Endothelial cell of umbilical vein (primary cell): ENCODE measurements at regions not wholly inside any gene's neighbourhood (a gene's known extent, or its start where the extent isn't known, plus 50 kb on each side); places are given as distances from the start of the nearest gene placed in this dataset.

Source experiments
- BruUV-seq: library from RNA; stranded (reverse); fragments of 400-500 nt; replicated peaks from 2 replicates; lab custom pipeline; 2021; lab: Mats Ljungman, UMichigan
- CTCF ChIA-PET: fragments of 300-600, 350-600 bp; sonication (Branson Sonifier 250); formaldehyde crosslinking; loops from one replicate; lab custom pipeline; 2021; ENCODE audit warnings: antibody characterized with exemption, inconsistent platforms; lab: Charles Lee
- POLR2A ChIA-PET: fragments of 300-600, 350-600 bp; sonication (Branson Sonifier 250); formaldehyde crosslinking; loops from one replicate; lab custom pipeline; 2021; ENCODE audit warnings: antibody characterized with exemption, inconsistent platforms; lab: Charles Lee
- DNase-seq: peaks from one replicate; pipeline ENCODE4 v3.0.0-alpha.2; 2011; ENCODE audit warnings: low read depth, low spot score
- FAIRE-seq: peaks from 2 replicates; lab custom pipeline; 2011; peaks lifted over from hg19 to GRCh38; lab: Jason Lieb, UNC
- H2AFZ ChIP-seq: 2 replicates; pipeline ENCODE4 v1.6.0; 2012; ENCODE audit warnings: low read depth, low read length, control low read depth, inconsistent platforms
- H3K27ac ChIP-seq: 2 replicates; pipeline ENCODE4 v1.5.1; 2011; ENCODE audit warnings: low read depth, mild to moderate bottlenecking, control low read depth, low read length, moderate library complexity; ENCODE audit not compliant: insufficient read depth
- H3K27me3 ChIP-seq, 2 experiments: 2 replicates each; pipeline versions ENCODE4 v1.6.0 to v1.6.1; 2011; ENCODE audit warnings: low read length in 2 of 2, mixed read lengths in 1 of 2; ENCODE audit not compliant: control insufficient read depth in 2 of 2, insufficient read depth in 2 of 2
- H3K36me3 ChIP-seq, 2 experiments: 2 replicates in 1 of 2; 3 replicates in 1 of 2; pipeline ENCODE4 v1.5.1; 2011; ENCODE audit warnings: low read length in 2 of 2, mild to moderate bottlenecking in 1 of 2, moderate library complexity in 1 of 2; ENCODE audit not compliant: control insufficient read depth in 2 of 2, insufficient read depth in 2 of 2; ENCODE audit errors: extremely low read depth in 1 of 2
- H3K4me1 ChIP-seq: 3 replicates; pipeline ENCODE4 v1.5.1; 2011; ENCODE audit warnings: mild to moderate bottlenecking, low read length; ENCODE audit not compliant: control insufficient read depth, insufficient read depth; ENCODE audit errors: extremely low read depth
- H3K4me2 ChIP-seq: 2 replicates; pipeline ENCODE4 v1.6.1; 2011; ENCODE audit warnings: low read length, control low read depth, mixed read lengths; ENCODE audit not compliant: insufficient read depth
- H3K4me3 ChIP-seq, 3 experiments: fragments of 200-600 bp in 1 of 3; sonication (generic), shearing (Covaris generic) in 1 of 3; replicated peaks in 1 of 3; 2 replicates each; pipeline ENCODE4 v1.5.1; 2011 to 2016; ENCODE audit warnings: control low read depth in 3 of 3, low read length in 3 of 3, mild to moderate bottlenecking in 2 of 3, inconsistent platforms in 1 of 3, low read depth in 1 of 3, moderate library complexity in 1 of 3; ENCODE audit not compliant: insufficient read depth in 1 of 3
- H3K79me2 ChIP-seq: 2 replicates; pipeline ENCODE4 v1.6.0; 2012; ENCODE audit warnings: low read length, inconsistent platforms; ENCODE audit not compliant: control insufficient read depth, insufficient read depth
- H3K9ac ChIP-seq: replicated peaks from 2 replicates; pipeline ENCODE3; 2011; ENCODE audit warnings: low read length, control low read depth; ENCODE audit not compliant: insufficient read depth; ENCODE audit errors: extremely low read depth
- H3K9me1 ChIP-seq: replicated peaks from 3 replicates; pipeline ENCODE4 v1.6.0; 2011; ENCODE audit warnings: mild to moderate bottlenecking, low read length; ENCODE audit not compliant: control insufficient read depth, insufficient read depth; ENCODE audit errors: extremely low read depth
- H3K9me3 ChIP-seq: replicated peaks from 2 replicates; pipeline ENCODE4 v1.5.1; 2012; ENCODE audit warnings: low read length, inconsistent platforms; ENCODE audit not compliant: control insufficient read depth, insufficient read depth
- H4K20me1 ChIP-seq: replicated peaks from 2 replicates; pipeline ENCODE3; 2011; ENCODE audit warnings: mild to moderate bottlenecking, low read length; ENCODE audit not compliant: control insufficient read depth, insufficient read depth; ENCODE audit errors: extremely low read depth
- EZH2 ChIP-seq: IDR thresholded peaks from 2 replicates; pipeline ENCODE4 v1.6.1; 2012; ENCODE audit warnings: borderline replicate concordance, low read depth, mild to moderate bottlenecking, moderate library complexity, low read length, inconsistent platforms; ENCODE audit not compliant: severe bottlenecking
- FOS ChIP-seq: IDR thresholded peaks from 2 replicates; pipeline ENCODE4 v1.6.1; 2011; ENCODE audit warnings: mild to moderate bottlenecking, low read length, moderate library complexity, borderline replicate concordance; ENCODE audit not compliant: insufficient read depth
- GATA2 ChIP-seq: IDR thresholded peaks from 2 replicates; pipeline ENCODE4 v1.7.0; 2011; ENCODE audit warnings: low read depth, mild to moderate bottlenecking, moderate library complexity, mixed read lengths, low read length; ENCODE audit not compliant: insufficient read length, insufficient read depth
- JUN ChIP-seq: IDR thresholded peaks from 2 replicates; pipeline ENCODE4 v1.6.1; 2011; ENCODE audit warnings: borderline replicate concordance, low read depth; ENCODE audit not compliant: insufficient read length, insufficient read depth
- MYC ChIP-seq: IDR thresholded peaks from one replicate; pipeline ENCODE4 v1.6.1; 2011; ENCODE audit warnings: mild to moderate bottlenecking, low read depth, low read length
- POLR2A ChIP-seq: IDR thresholded peaks from 2 replicates; pipeline ENCODE4 v1.6.1; 2012; ENCODE audit warnings: low read depth, mild to moderate bottlenecking, control low read depth, low read length
- POLR2AphosphoS5 ChIP-seq: IDR thresholded peaks from 2 replicates; pipeline ENCODE4 v1.6.1; 2012; ENCODE audit warnings: low read depth, mild to moderate bottlenecking, control low read depth, low read length, moderate library complexity; ENCODE audit not compliant: insufficient read depth
- dilution Hi-C: fragments of 300-500 bp; cut with MboI; formaldehyde crosslinking; loops from one replicate; pipeline ENCODE4 v1.15.0; 2019; ENCODE audit warnings: low sequenced_read_pairs; ENCODE audit not compliant: extremely low pct_ligation_motif_present
- intact Hi-C: fragments of 100-400 bp; cut with micrococcal nuclease; formaldehyde crosslinking; loops from one replicate; pipeline ENCODE4 v1.10.0; 2022
- TF ChIP-seq, protein P1 (sequence below), 2 donors: IDR thresholded peaks; 1 replicate in 1 of 2; 2 replicates in 1 of 2; pipeline ENCODE4 v1.5.1; 2011; ENCODE audit warnings: low read length in 2 of 2, mild to moderate bottlenecking in 2 of 2, moderate library complexity in 2 of 2, control low read depth in 1 of 2, inconsistent platforms in 1 of 2, low read depth in 1 of 2; ENCODE audit not compliant: insufficient read depth in 1 of 2; ENCODE audit errors: extremely low read depth in 1 of 2
- TF ChIP-seq, protein P2 (sequence below): IDR thresholded peaks from 2 replicates; pipeline ENCODE4 v1.6.1; 2011; ENCODE audit not compliant: insufficient read depth, insufficient read length

DNA sequence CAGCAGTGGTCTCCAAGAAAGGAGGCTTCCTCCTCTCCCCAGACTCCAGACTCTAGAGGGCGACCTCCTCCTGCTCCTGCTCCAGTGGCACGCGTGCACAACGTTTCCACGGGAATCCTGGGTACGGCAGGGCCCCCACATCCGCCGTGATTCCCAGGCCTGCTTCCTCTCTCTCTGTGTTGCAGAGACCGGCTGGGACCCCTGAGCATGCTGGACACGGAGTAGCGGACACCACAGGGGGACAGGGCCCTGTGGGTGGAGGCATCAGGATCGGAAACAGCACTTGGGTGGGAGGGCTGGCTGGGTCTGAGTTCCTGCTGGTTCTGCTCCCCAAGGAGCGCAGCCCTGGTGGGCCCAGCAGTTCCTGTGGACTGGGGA is 75.9 kb upstream of the SLC35G4 start:
- no peak for FAIRE-seq
- POLR2A ChIA-PET, result no interaction called here

More for the DNA sequence above, 75.9 kb upstream of the SLC35G4 start:
- H3K9me1 ChIP-seq, result no peaks in the 10 kb centered on the region
- H3K4me2 ChIP-seq, result no peak overlapping the region
- no peaks in the 10 kb centered on the region for H3K4me1 ChIP-seq
- H3K36me3 ChIP-seq, result no peaks in the 10 kb centered on the region
- CTCF ChIA-PET, result no interaction called here
- no peaks in the 10 kb centered on the region for H4K20me1 ChIP-seq
- intact Hi-C loops, result no loop called here
- TF ChIP-seq, protein P1, sequence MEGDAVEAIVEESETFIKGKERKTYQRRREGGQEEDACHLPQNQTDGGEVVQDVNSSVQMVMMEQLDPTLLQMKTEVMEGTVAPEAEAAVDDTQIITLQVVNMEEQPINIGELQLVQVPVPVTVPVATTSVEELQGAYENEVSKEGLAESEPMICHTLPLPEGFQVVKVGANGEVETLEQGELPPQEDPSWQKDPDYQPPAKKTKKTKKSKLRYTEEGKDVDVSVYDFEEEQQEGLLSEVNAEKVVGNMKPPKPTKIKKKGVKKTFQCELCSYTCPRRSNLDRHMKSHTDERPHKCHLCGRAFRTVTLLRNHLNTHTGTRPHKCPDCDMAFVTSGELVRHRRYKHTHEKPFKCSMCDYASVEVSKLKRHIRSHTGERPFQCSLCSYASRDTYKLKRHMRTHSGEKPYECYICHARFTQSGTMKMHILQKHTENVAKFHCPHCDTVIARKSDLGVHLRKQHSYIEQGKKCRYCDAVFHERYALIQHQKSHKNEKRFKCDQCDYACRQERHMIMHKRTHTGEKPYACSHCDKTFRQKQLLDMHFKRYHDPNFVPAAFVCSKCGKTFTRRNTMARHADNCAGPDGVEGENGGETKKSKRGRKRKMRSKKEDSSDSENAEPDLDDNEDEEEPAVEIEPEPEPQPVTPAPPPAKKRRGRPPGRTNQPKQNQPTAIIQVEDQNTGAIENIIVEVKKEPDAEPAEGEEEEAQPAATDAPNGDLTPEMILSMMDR (IDR thresholded peaks at IDR 0.05; ENCODE audit: extremely low read depth in 1 of 2, insufficient read depth in 1 of 2, low read depth in 1 of 2, low read length in 2 of 2), result no peak
- TF ChIP-seq, protein P2, sequence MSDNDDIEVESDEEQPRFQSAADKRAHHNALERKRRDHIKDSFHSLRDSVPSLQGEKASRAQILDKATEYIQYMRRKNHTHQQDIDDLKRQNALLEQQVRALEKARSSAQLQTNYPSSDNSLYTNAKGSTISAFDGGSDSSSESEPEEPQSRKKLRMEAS, result no peak
- no peak for TF ChIP-seq EZH2
- no peak for TF ChIP-seq JUN
- no peak for TF ChIP-seq POLR2A
- no peak for TF ChIP-seq FOS
- no peak for TF ChIP-seq POLR2AphosphoS5
- TF ChIP-seq MYC, result no peak
- TF ChIP-seq GATA2, result no peak
- no peaks in the 10 kb centered on the region for H3K27me3 ChIP-seq
- H3K79me2 ChIP-seq, result no peaks in the 10 kb centered on the region
- dilution Hi-C loops, result no loop called here
- H3K27ac ChIP-seq, result no peak overlapping the region
- H3K9me3 ChIP-seq, result no peaks in the 10 kb centered on the region
- no peak overlapping the region for H2AFZ ChIP-seq
- H3K4me3 ChIP-seq, result no peak overlapping the region
- DNase-seq, result no peak
- BruUV-seq, result no TSS peak
- no peak overlapping the region for H3K9ac ChIP-seq
